ENCODE measurements at regions not wholly inside any gene's neighbourhood (a gene's known extent, or its start where the extent isn't known, plus 50 kb on each side); places are given as distances from the start of the nearest gene placed in this dataset.

GRCh38 chr2:216776066-216776850, 80.9 kb upstream of the IGFBP5 start:
- H3K4me3 ChIP-seq (ENCODE audit: low read depth, low read length), result no peak overlapping the region
- no peak for DNase-seq (ENCODE audit: low read depth)
- TF ChIP-seq CTCF (IDR thresholded peaks at IDR 0.05; ENCODE audit: control insufficient read depth, extremely low read depth, insufficient read depth), result no peak

- no peak for DNase-seq (ENCODE audit: low read depth)
- TF ChIP-seq CTCF (IDR thresholded peaks at IDR 0.05; ENCODE audit: control insufficient read depth, extremely low read depth, insufficient read depth), result no peak
- no peak overlapping the region for H3K4me3 ChIP-seq (ENCODE audit: low read depth, low read length)
These were observed 79.7 kb upstream of the IGFBP5 start for GRCh38 chr2:216775043-216775453.

GRCh38 chr2:216774620-216775019, 79.3 kb upstream of the IGFBP5 start:
- no peak for TF ChIP-seq CTCF (IDR thresholded peaks at IDR 0.05; ENCODE audit: control insufficient read depth, extremely low read depth, insufficient read depth)
- no peak overlapping the region for H3K4me3 ChIP-seq (ENCODE audit: low read depth, low read length)
- no peak for DNase-seq (ENCODE audit: low read depth)

GRCh38 chr2:216774180-216774579, 78.8 kb upstream of the IGFBP5 start:
- H3K4me3 ChIP-seq (ENCODE audit: low read depth, low read length), result no peak overlapping the region
- TF ChIP-seq CTCF (IDR thresholded peaks at IDR 0.05; ENCODE audit: control insufficient read depth, extremely low read depth, insufficient read depth), result no peak
- DNase-seq (ENCODE audit: low read depth), result no peak

- DNase-seq (ENCODE audit: low read depth), result no peak
- no peak for TF ChIP-seq CTCF (IDR thresholded peaks at IDR 0.05; ENCODE audit: control insufficient read depth, extremely low read depth, insufficient read depth)
- H3K4me3 ChIP-seq (ENCODE audit: low read depth, low read length), result no peak overlapping the region
These were observed 77.7 kb upstream of the IGFBP5 start for GRCh38 chr2:216773072-216773471.

- no peak overlapping the region for H3K4me3 ChIP-seq (ENCODE audit: low read depth, low read length)
- TF ChIP-seq CTCF (IDR thresholded peaks at IDR 0.05; ENCODE audit: control insufficient read depth, extremely low read depth, insufficient read depth), result no peak
- DNase-seq (ENCODE audit: low read depth), result no peak
These were observed 75.4 kb upstream of the IGFBP5 start for GRCh38 chr2:216770717-216771116.

GRCh38 chr2:216770050-216770449, 74.7 kb upstream of the IGFBP5 start:
- H3K4me3 ChIP-seq (ENCODE audit: low read depth, low read length), result no peak overlapping the region
- TF ChIP-seq CTCF (IDR thresholded peaks at IDR 0.05; ENCODE audit: control insufficient read depth, extremely low read depth, insufficient read depth), result no peak
- DNase-seq (ENCODE audit: low read depth), result no peak

All from LNCaP clone FGC (cell line).